ENCODE measurements at regions not wholly inside any gene's neighbourhood (a gene's known extent, or its start where the extent isn't known, plus 50 kb on each side); places are given as distances from the start of the nearest gene placed in this dataset.

GRCh38 chr3:18127859-18128681 lies 297.1 kb downstream of the SATB1 start:
- no peak for DNase-seq (ENCODE audit: low read depth in 4 of 4, low spot score in 1 of 4)

- no peak for DNase-seq (ENCODE audit: low read depth in 4 of 4, low spot score in 1 of 4)
Measured at GRCh38 chr3:18127174-18127858, 297.8 kb downstream of the SATB1 start.

- no peak for DNase-seq (ENCODE audit: low read depth in 4 of 4, low spot score in 1 of 4)
Measured at GRCh38 chr3:18126772-18127171, 298.4 kb downstream of the SATB1 start.

GRCh38 chr3:18124501-18124900 lies 300.6 kb downstream of the SATB1 start:
- no peak for DNase-seq (ENCODE audit: low read depth in 4 of 4, low spot score in 1 of 4)

GRCh38 chr3:18122264-18122663 lies 302.9 kb downstream of the SATB1 start:
- no peak for DNase-seq (ENCODE audit: low read depth in 4 of 4, low spot score in 1 of 4)

GRCh38 chr3:18121020-18121419 lies 304.1 kb downstream of the SATB1 start:
- no peak for DNase-seq (ENCODE audit: low read depth in 4 of 4, low spot score in 1 of 4)

- no peak for DNase-seq (ENCODE audit: low read depth in 4 of 4, low spot score in 1 of 4)
Measured at GRCh38 chr3:18119866-18120265, 305.3 kb downstream of the SATB1 start.

GRCh38 chr3:18114894-18115293 lies 310.2 kb downstream of the SATB1 start:
- DNase-seq (ENCODE audit: low read depth in 4 of 4, low spot score in 1 of 4), result no peak

GRCh38 chr3:18113417-18113816 lies 311.7 kb downstream of the SATB1 start:
- DNase-seq (ENCODE audit: low read depth in 4 of 4, low spot score in 1 of 4), result no peak

- DNase-seq (ENCODE audit: low read depth in 4 of 4, low spot score in 1 of 4), result no peak
Measured at GRCh38 chr3:18112674-18113375, 312.3 kb downstream of the SATB1 start.

- no peak for DNase-seq (ENCODE audit: low read depth in 4 of 4, low spot score in 1 of 4)
Measured at GRCh38 chr3:18111796-18112232, 313.3 kb downstream of the SATB1 start.

- no peak for DNase-seq (ENCODE audit: low read depth in 4 of 4, low spot score in 1 of 4)
Measured at GRCh38 chr3:18103591-18103990, 321.5 kb downstream of the SATB1 start.

GRCh38 chr3:18100121-18100520 lies 325.0 kb downstream of the SATB1 start:
- no peak for DNase-seq (ENCODE audit: low read depth in 4 of 4, low spot score in 1 of 4)

GRCh38 chr3:18099611-18100010 lies 325.5 kb downstream of the SATB1 start:
- no peak for DNase-seq (ENCODE audit: low read depth in 4 of 4, low spot score in 1 of 4)

GRCh38 chr3:18098960-18099587 lies 326.1 kb downstream of the SATB1 start:
- peak in 2 of 4 experiments; percentile 26 to 42 for DNase-seq (ENCODE audit: low read depth in 4 of 4, low spot score in 1 of 4)

- DNase-seq (ENCODE audit: low read depth in 4 of 4, low spot score in 1 of 4), result no peak
Measured at GRCh38 chr3:18097989-18098388, 327.1 kb downstream of the SATB1 start.

- no peak for DNase-seq (ENCODE audit: low read depth in 4 of 4, low spot score in 1 of 4)
Measured at GRCh38 chr3:18097473-18097872, 327.7 kb downstream of the SATB1 start.

GRCh38 chr3:18092726-18093125 lies 332.4 kb downstream of the SATB1 start:
- DNase-seq (ENCODE audit: low read depth in 4 of 4, low spot score in 1 of 4), result no peak

- no peak for DNase-seq (ENCODE audit: low read depth in 4 of 4, low spot score in 1 of 4)
Measured at GRCh38 chr3:18090377-18090776, 334.8 kb downstream of the SATB1 start.

GRCh38 chr3:18087988-18088387 lies 337.2 kb downstream of the SATB1 start:
- DNase-seq (ENCODE audit: low read depth in 4 of 4, low spot score in 1 of 4), result no peak

GRCh38 chr3:18086760-18087159 lies 338.4 kb downstream of the SATB1 start:
- DNase-seq (ENCODE audit: low read depth in 4 of 4, low spot score in 1 of 4), result no peak

All from stimulated activated CD4-positive, alpha-beta T cell treated with anti-CD3 and anti-CD28 coated beads, Interleukin-1b, Interleukin-23, amount 100 ng/mL, for 24 hours (primary cell).